Choroid plexus epithelial cell (primary cell): ENCODE measurements at regions not wholly inside any gene's neighbourhood (a gene's known extent, or its start where the extent isn't known, plus 50 kb on each side); places are given as distances from the start of the nearest gene placed in this dataset.

Experiments
- DNase-seq: peaks from one replicate; pipeline ENCODE4 v3.0.0-alpha.2; 2010; ENCODE audit warnings: low read depth
- H3K4me3 ChIP-seq: 2 replicates; pipeline ENCODE4 v1.5.1; 2011; ENCODE audit warnings: low read depth, mild to moderate bottlenecking, control low read depth, low read length, moderate library complexity
- CTCF ChIP-seq: conservative IDR thresholded peaks from 2 replicates; pipeline ENCODE4 v1.5.1; 2011; ENCODE audit warnings: low read depth, mild to moderate bottlenecking, control low read depth, inconsistent platforms, low read length, moderate library complexity

DNA sequence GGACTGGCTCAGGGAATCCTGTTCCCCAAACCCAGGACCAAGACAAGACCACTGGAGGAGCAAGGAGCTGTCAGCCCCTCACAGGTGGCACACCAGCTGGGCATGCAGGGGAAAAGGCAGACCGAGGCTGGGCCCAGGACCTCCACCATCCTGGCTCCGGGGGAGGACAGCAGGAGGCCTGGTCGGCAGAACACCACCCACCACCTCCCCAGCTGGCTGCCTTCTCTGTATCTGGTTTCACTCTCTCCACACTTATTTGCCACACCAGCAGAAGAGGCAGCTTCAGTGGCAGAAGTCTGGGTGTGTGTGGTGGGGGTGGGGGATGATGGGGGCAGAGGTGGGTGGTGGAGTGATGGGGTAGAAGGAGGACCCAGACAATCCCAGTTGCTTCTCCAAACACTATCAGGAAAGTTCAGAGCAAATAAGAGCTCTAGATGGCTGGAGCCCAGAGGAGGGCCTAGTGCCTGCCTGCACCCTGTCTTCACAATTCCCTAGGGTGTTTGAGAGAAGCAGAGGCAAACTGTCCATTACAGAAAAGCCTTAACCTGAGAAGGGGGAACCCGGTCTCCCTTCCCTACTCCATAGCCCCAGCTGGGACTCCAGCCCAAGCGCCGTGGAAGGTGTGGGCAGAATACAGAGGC, 51.9 kb upstream of the CDON start:
- no peak overlapping the region for H3K4me3 ChIP-seq
- peak; percentile 43 for DNase-seq
- no peak for TF ChIP-seq CTCF

DNA sequence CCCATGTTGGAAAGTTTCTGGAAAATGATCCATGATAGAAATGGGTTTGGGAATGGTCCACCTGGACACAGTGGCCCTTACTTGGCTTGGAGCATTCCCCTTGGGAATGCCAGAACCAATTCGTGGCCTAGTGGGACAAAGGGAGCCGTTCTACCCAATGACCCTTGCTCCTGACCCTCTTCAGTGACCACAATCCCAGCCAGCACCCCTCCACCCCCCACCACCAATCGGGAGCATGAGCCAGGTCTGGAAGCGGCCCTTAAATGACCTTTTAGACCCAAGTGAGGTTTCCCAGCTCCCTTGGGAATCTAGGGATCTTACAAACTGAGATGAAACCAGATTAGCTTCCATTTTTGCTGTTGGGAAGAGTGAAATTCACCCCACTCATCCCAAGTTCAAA, 51.3 kb upstream of the CDON start:
- H3K4me3 ChIP-seq = no peak overlapping the region
- TF ChIP-seq CTCF = no peak
- no peak for DNase-seq

GRCh38 chr11:126113515-126113957, 50.9 kb upstream of the CDON start:
- peak; percentile 25 for TF ChIP-seq CTCF

DNA sequence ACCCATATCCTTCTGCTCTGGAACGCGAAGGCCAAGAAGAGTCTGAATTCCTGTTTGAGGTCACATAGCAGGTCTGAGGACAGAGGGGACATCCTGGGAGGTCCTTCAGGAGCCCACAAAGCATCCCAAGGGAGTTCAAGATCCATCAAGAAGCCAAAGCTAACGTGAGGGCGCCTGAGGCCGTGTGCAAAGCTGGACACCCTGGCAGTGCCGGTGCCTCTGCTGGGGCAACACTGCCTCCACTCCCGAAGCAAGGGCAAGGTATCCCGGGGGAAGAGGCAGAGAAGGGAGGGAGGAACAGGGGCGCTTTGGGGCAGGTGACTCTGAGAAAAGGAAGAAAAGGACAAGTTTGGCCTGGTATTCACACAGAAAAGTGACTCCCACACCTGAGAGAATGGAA, 50.3 kb upstream of the CDON start:
- DNase-seq = no peak
- H3K4me3 ChIP-seq = no peak overlapping the region
- TF ChIP-seq CTCF = no peak

More at GRCh38 chr11:126113515-126113957, 50.9 kb upstream of the CDON start:
- peak; percentile 94 for DNase-seq
- no peak overlapping the region for H3K4me3 ChIP-seq

- DNase-seq = peak; percentile 64
- no peak for TF ChIP-seq CTCF
- no peak overlapping the region for H3K4me3 ChIP-seq
Observed at GRCh38 chr11:126112547-126112946, 49.9 kb upstream of the CDON start.
